ENCODE measurements at regions not wholly inside any gene's neighbourhood (a gene's known extent, or its start where the extent isn't known, plus 50 kb on each side); places are given as distances from the start of the nearest gene placed in this dataset.
A peak's percentile ranks its signal among the peaks of the same experiment; 100 is the strongest.
"Not testable (repeated sequence)": the region's sequence is repeated elsewhere in the genome, so short reads cannot be mapped to it uniquely, and the experiment has no call there.

- DNase-seq (ENCODE audit: low read depth), result no peak
- no peak overlapping the region for H3K4me3 ChIP-seq (ENCODE audit: low read depth, low read length)
- no peak for TF ChIP-seq CTCF (IDR thresholded peaks at IDR 0.05; ENCODE audit: insufficient read depth, low read depth, low read length)
These were observed 250.9 kb upstream of the PTGER4 start for GRCh38 chr5:40428815-40429214.

GRCh38 chr5:40428126-40428525 lies 251.6 kb upstream of the PTGER4 start:
- no peak for TF ChIP-seq CTCF (IDR thresholded peaks at IDR 0.05; ENCODE audit: insufficient read depth, low read depth, low read length)
- DNase-seq (ENCODE audit: low read depth), result peak; percentile 52
- H3K4me3 ChIP-seq (ENCODE audit: low read depth, low read length), result no peak overlapping the region

- not testable (repeated sequence) for H3K4me3 ChIP-seq (ENCODE audit: low read depth, low read length); DNase-seq (ENCODE audit: low read depth)
These were observed 262.5 kb upstream of the PTGER4 start for GRCh38 chr5:40417046-40417810.

DNA sequence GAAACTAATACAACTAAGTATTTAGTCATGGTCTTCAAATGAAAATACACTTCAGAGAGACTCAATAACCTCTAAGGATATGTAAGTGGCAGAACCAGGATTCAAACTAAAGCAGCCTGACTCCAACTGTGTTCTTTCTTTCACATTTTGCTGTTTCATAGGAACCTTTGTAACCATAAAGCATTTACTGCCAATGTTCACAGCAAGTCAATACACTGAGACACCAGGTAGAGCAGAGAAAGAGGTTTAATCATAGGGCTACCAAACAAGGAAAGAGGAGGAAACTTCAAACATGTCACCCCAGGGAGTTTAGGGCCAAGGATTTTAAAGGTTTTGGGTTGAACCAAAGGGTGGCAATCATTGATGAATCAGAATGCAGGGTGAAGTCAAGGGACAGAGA lies 263.1 kb upstream of the PTGER4 start:
- DNase-seq (ENCODE audit: low read depth), result no peak
- no peak overlapping the region for H3K4me3 ChIP-seq (ENCODE audit: low read depth, low read length)
- no peak for TF ChIP-seq CTCF (IDR thresholded peaks at IDR 0.05; ENCODE audit: insufficient read depth, low read depth, low read length)

DNA sequence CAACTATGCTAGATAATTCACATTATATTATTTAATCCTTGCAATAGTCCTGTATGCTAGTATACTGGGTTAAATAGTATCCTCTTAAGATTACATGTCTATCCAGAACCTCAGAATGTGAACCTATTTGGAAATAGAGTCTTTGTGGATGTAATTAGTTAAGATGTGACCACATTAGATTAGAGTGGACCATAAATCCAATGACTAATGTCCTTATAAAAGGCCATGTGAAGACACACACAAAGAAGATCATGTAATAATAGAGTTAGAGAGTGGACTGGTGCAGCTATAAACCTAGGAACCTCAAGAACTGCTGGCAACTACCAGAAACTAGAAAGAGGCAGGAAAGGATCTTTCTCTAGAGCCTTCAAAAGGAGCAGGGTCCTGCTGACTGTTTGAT lies 263.6 kb upstream of the PTGER4 start:
- DNase-seq (ENCODE audit: low read depth), result no peak
- no peak overlapping the region for H3K4me3 ChIP-seq (ENCODE audit: low read depth, low read length)
- TF ChIP-seq CTCF (IDR thresholded peaks at IDR 0.05; ENCODE audit: insufficient read depth, low read depth, low read length), result no peak

DNA sequence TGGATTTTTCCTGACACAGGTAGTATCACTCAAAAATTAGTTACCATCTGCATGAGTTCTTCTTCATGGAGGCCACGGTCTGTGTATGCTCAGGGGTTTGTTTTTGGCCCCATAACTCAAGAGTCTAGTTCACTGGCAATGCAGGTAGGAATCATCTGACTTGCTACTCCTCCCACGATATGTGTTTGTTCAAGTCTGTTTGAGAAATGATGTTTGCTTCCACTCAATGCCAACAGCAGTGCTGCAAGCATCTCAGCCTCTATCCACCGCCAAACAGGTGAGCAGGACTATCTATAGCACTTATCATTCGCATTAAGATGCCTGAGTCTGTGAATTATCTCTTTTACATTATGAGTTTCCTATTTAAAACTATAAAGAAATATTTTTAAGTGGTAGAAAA lies 264.8 kb upstream of the PTGER4 start:
- no peak overlapping the region for H3K4me3 ChIP-seq (ENCODE audit: low read depth, low read length)
- no peak for DNase-seq (ENCODE audit: low read depth)
- no peak for TF ChIP-seq CTCF (IDR thresholded peaks at IDR 0.05; ENCODE audit: insufficient read depth, low read depth, low read length)

DNA sequence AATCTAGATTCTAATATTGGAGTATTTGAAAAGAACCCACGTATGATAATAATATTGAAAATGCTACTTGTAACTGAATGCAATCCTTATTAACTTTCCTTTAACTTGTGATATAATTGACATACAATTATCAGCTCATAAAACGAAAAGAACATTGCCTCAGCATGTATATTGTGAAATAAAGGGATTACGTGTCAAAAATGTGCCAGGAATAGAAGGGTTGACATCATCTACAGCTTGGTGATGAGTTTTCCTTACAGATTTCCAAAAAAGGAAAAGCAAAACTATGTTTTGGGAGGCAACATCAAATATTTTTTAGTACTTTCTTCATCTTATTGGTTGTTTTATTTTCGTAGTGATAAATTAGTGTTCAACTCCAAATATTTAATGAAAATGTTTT lies 266.0 kb upstream of the PTGER4 start:
- TF ChIP-seq CTCF (IDR thresholded peaks at IDR 0.05; ENCODE audit: insufficient read depth, low read depth, low read length), result no peak
- DNase-seq (ENCODE audit: low read depth), result peak; percentile 86
- no peak overlapping the region for H3K4me3 ChIP-seq (ENCODE audit: low read depth, low read length)
